Tibial nerve (tissue), 4 donors: ENCODE measurements at regions not wholly inside any gene's neighbourhood (a gene's known extent, or its start where the extent isn't known, plus 50 kb on each side); places are given as distances from the start of the nearest gene placed in this dataset.

Experiments used
- DNase-seq, 2 donors: peaks; one replicate each; pipeline ENCODE4 v3.0.0-alpha.2; 2019; ENCODE audit warnings: low spot score in 2 of 2
- H3K27ac ChIP-seq, 4 donors: fragments of 200-600 bp; sonication (generic) in 3 of 4; one replicate each; pipeline ENCODE4 v1.5.1; 2017 to 2019; ENCODE audit warnings: mild to moderate bottlenecking in 1 of 4
- H3K27me3 ChIP-seq, 2 donors: fragments of 200-600 bp; sonication (generic) in 1 of 2; one replicate each; pipeline versions ENCODE4 v1.5.1 to v1.6.0; 2017 to 2019
- H3K36me3 ChIP-seq, 3 donors: fragments of 200-600 bp; sonication (generic); one replicate each; pipeline ENCODE4 v1.5.1; 2018 to 2019
- H3K4me1 ChIP-seq, 4 donors: fragments of 200-600 bp; sonication (generic) in 3 of 4; one replicate each; pipeline ENCODE4 v1.5.1; 2017 to 2019
- H3K4me3 ChIP-seq, 4 donors: fragments of 200-600 bp; sonication (generic) in 3 of 4; one replicate each; pipeline ENCODE4 v1.5.1; 2017 to 2019; ENCODE audit warnings: mild to moderate bottlenecking in 1 of 4, moderate library complexity in 1 of 4
- H3K9me3 ChIP-seq, 4 donors: fragments of 200-600 bp; sonication (generic) in 3 of 4; one replicate each; pipeline ENCODE4 v1.5.1; 2017 to 2019
- CTCF ChIP-seq, 5 experiments: fragments of 200-600 bp in 3 of 5; fragments of 450-650 bp in 2 of 5; sonication (generic) in 3 of 5; IDR thresholded peaks; one replicate each; pipeline ENCODE4 v1.5.1; 2016 to 2019; ENCODE audit warnings: antibody characterized with exemption in 5 of 5, mild to moderate bottlenecking in 3 of 5, moderate library complexity in 2 of 5
- EP300 ChIP-seq, 2 donors: sonication (generic); formaldehyde crosslinking; IDR thresholded peaks; one replicate each; pipeline ENCODE4 v1.6.1; 2017; ENCODE audit warnings: antibody characterized with exemption in 2 of 2, mild to moderate bottlenecking in 1 of 2
- POLR2A ChIP-seq, 2 donors: fragments of 450-650 bp; IDR thresholded peaks; one replicate each; pipeline ENCODE4 v1.6.1; 2017; ENCODE audit warnings: antibody characterized with exemption in 2 of 2, mild to moderate bottlenecking in 2 of 2, moderate library complexity in 2 of 2
- WGBS, 2 donors: methylation state at CpG; one replicate each; pipeline ENCODE4 v1.1.5; 2018; 5-methylcytosine and 5-hydroxymethylcytosine counted together

GRCh38 chr18:27467073-27467472, 282.0 kb upstream of the CHST9 start:
- Histone ChIP-seq H3K4me3 (no peak overlapping the region), H3K27ac (no peak overlapping the region), H3K4me1 (no peaks in the 10 kb centered on the region), H3K27me3 (no peaks in the 10 kb centered on the region), H3K9me3 (no peaks in the 10 kb centered on the region), H3K36me3 (no peaks in the 10 kb centered on the region)
- DNase-seq, result no peak
- TF ChIP-seq CTCF (IDR thresholded peaks at IDR 0.05) (no peak), EP300 (IDR thresholded peaks at IDR 0.05) (no peak), POLR2A (IDR thresholded peaks at IDR 0.05) (no peak)

DNA sequence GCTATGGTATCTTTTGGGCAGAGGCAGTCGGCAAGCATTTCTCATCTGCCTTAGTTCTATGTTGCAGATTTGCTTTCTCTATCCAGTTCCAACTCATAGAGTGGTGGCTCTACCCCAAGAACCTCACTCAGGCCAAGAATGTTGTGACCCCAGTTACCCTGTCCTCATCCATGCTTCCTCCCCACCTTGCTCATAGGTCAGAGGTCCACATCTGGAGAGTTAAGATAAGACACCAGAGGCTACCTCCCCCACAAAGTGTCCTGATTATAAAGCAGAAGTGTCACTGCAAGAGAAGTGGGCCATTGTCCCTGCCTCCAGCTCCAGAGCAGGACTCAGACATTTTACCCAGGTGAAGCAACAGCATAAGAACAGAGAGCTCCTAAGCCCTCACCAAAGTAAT, 276.8 kb upstream of the CHST9 start:
- Histone ChIP-seq H3K36me3 (no peaks in the 10 kb centered on the region), H3K27me3 (no peaks in the 10 kb centered on the region), H3K4me3 (no peak overlapping the region), H3K9me3 (no peaks in the 10 kb centered on the region), H3K27ac (no peak overlapping the region), H3K4me1 (no peaks in the 10 kb centered on the region)
- TF ChIP-seq EP300 (IDR thresholded peaks at IDR 0.05), result no peak
- TF ChIP-seq POLR2A (IDR thresholded peaks at IDR 0.05), result no peak
- TF ChIP-seq CTCF (IDR thresholded peaks at IDR 0.05), result no peak
- WGBS, 2 donors, result 84 to 85% methylated on average over 1 of the region's 1 CpG
- no peak for DNase-seq

GRCh38 chr18:27449104-27449503, 264.0 kb upstream of the CHST9 start:
- Histone ChIP-seq H3K9me3 (peaks cover 0 to 10% (median 0%) of the 10 kb centered on the region in 4 donors), H3K4me1 (peaks cover 0 to 9% (median 0%) of the 10 kb centered on the region in 4 donors), H3K36me3 (no peaks in the 10 kb centered on the region), H3K27ac (no peak overlapping the region), H3K27me3 (no peaks in the 10 kb centered on the region), H3K4me3 (no peak overlapping the region)
- DNase-seq, result no peak
- 59 to 73% methylated on average over 7 of the region's 7 CpGs for WGBS, 2 donors
- TF ChIP-seq EP300 (IDR thresholded peaks at IDR 0.05) (no peak), CTCF (IDR thresholded peaks at IDR 0.05) (no peak), POLR2A (IDR thresholded peaks at IDR 0.05) (no peak)

GRCh38 chr18:27447930-27448329, 262.8 kb upstream of the CHST9 start:
- peaks cover 0 to 10% (median 0%) of the 10 kb centered on the region in 4 donors for H3K9me3 ChIP-seq
- no peaks in the 10 kb centered on the region for H3K36me3 ChIP-seq
- H3K4me1 ChIP-seq, result peaks cover 0 to 9% (median 0%) of the 10 kb centered on the region in 4 donors
- 46 to 68% methylated on average over 2 of the region's 2 CpGs for WGBS, 2 donors
- H3K27ac ChIP-seq, result no peak overlapping the region
- DNase-seq, result no peak
- no peak for TF ChIP-seq CTCF (IDR thresholded peaks at IDR 0.05)
- no peak for TF ChIP-seq POLR2A (IDR thresholded peaks at IDR 0.05)
- no peak for TF ChIP-seq EP300 (IDR thresholded peaks at IDR 0.05)
- no peak overlapping the region for H3K4me3 ChIP-seq
- H3K27me3 ChIP-seq, result no peaks in the 10 kb centered on the region

DNA sequence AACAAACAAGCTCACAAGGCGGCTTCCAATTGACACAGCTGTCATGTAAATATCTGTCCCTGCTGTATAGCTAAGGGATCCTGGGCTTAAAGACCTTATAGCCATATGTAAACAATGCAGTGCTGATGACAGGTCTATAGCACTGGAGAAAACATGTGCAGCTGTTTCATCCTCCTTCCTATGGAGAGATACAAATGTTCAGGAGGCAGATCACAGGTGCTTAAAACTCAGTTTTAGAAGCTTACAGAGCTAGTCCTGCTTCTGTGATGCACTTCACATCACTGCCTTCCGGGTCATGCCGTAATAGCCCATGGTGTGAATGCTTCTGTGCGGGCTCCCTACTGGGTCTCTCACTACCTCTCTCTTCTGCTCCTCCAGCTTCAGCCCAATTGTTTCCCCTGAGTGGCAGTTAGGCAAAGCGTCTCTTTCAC, 262.4 kb upstream of the CHST9 start:
- Histone ChIP-seq H3K27me3 (no peaks in the 10 kb centered on the region), H3K27ac (no peak overlapping the region), H3K4me3 (no peak overlapping the region), H3K36me3 (no peaks in the 10 kb centered on the region), H3K4me1 (peaks cover 0 to 9% (median 0%) of the 10 kb centered on the region in 4 donors), H3K9me3 (peaks cover 0 to 10% (median 0%) of the 10 kb centered on the region in 4 donors)
- DNase-seq, result no peak
- 40 to 42% methylated on average over 5 of the region's 5 CpGs for WGBS, 2 donors
- TF ChIP-seq EP300 (IDR thresholded peaks at IDR 0.05), result no peak
- no peak for TF ChIP-seq CTCF (IDR thresholded peaks at IDR 0.05)
- no peak for TF ChIP-seq POLR2A (IDR thresholded peaks at IDR 0.05)
